DMS114 treated with DMSO at 0.1 percent for 48 hours (cell line): ENCODE measurements at regions not wholly inside any gene's neighbourhood (a gene's known extent, or its start where the extent isn't known, plus 50 kb on each side); places are given as distances from the start of the nearest gene placed in this dataset.

Source experiments
- DNase-seq: peaks from one replicate; lab custom pipeline; 2025; ENCODE audit not compliant: unreplicated experiment; lab: John Stamatoyannopoulos, UW

GRCh38 chr6:97790926-97791590 lies 508.0 kb upstream of the MMS22L start:
- DNase-seq: no peak

- DNase-seq: no peak
Measured at GRCh38 chr6:97805596-97805995, 522.6 kb upstream of the MMS22L start.

DNA sequence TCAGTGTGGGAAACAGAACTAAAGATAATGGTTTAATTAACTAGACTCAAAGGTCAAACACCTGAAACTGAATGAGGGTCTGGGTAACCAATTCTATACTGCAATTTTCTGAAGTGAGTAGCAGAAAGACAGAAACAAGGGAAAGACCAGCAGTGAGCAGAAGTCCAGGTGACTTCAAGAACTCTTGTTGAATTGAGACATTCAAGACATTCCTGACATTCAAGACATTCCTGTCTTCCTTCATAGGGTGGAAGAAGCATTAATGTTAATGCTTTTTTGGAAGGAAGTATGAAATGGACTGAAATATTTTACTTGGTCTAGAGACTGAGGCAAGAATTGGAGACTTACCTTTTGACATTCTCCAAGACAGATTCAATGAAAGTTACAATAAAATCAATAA lies 529.9 kb upstream of the MMS22L start:
- no peak for DNase-seq

DNA sequence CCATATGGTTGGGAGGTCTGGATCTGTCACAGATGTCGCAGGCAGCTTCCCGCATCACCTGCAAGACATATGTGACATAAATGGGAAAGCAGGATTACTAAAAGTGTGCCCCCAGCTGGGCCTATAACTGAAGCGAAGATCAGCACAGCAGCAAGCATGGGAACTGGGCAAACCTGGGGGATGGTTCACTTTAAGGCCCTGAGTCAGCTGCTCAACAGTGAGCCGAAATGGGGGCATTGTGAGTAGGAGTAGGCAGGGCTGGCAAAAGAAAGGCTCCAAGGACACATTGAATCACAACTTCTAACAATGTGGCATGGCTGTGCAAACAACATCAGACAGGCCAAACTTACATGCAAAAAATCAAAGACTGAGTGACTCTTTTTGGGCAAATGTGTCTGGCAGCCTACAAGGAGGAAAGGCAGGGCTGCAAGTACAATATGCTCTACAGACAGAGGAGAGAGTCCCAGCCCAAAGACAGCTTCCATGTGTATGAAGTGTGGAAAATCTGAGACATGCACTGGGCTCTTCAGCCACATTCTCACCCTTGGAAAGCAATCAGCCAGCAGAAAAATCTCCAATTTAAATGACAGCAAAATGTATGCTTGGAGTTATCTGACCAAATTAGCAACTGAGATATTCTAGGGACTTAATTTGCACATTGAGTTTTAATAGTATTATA lies 531.0 kb upstream of the MMS22L start:
- no peak for DNase-seq

DNA sequence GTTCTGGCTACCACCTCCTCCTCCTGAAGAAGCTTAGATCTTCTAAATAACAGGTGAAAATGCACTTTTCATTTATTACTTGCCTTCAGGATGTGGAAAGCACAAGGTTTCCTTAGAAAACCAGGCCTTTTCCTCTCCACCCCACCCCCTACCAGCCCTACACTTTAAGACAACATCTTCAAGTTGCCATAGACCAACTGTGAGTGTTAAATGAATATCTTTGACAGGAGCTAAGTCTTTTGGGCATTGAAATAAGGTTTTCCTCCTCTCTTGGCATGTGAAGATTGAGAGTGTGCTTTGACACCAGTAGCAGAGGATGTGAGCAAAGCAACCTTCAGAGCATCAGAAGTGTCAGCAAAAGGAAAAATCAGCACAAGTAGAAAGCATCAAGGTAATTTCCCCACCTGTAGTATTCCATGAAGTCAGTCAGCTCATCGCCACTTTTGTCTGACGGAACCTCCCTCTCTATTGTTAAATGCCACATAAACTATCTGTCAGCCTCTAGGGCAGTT lies 532.3 kb upstream of the MMS22L start:
- no peak for DNase-seq

DNA sequence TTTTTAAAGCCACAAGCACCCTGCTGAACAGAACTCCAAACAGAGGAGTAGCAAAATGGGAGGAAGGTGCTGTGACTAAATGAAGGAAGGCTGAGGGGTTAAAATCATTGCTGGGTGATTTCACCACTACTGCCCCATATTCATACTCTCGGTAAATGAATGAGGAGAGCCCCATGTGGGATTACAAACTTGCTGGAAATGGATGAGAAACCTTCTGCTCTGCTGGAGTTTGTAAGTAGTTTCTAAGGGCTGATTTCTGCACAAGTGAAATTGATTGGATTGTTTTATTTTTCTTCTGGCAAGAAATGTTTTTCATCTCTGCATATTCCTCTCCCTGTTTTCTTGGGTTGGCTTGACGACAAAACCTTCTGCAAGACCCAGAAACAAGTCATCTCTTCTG lies 533.5 kb upstream of the MMS22L start:
- no peak for DNase-seq

DNA sequence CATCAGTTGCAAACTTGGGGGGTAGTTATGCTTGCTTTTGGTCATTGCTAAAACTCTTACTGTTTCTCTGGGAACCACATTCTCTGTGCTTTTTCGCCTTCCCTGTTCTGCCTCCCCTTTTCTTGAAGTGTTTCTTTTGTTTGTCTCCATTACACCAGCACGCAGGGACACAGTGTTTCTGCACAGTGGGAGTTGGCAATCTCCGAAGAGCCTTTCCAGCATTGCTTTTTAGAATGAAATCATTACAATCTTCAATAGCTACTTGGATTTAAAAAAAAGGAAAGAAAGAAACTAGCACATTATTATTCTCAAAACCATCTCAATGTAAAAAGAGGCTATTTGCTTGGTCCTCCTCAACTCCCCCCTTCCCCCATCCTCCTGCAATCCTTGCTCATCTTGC lies 536.7 kb upstream of the MMS22L start:
- DNase-seq: no peak

DNA sequence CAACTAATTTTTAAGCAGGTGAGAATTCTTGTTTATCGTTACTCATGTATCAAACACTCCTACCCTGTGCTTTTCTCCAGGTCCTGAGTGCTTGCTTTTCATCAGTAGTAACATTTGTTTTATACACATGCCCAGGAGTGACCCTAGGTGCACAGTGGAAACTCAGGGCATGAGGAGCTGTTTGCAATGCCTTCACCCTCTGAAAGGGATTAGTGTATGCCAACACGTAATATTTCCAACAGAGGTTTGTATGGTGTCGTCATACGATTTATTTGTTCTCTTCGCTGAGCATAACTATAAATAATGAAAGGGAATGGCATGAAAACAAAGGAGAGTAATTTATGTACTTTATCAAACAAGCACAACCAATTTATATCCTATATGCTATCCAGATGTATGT lies 537.4 kb upstream of the MMS22L start:
- no peak for DNase-seq

- DNase-seq: no peak
Measured at GRCh38 chr6:97822632-97823031, 539.6 kb upstream of the MMS22L start.

- DNase-seq: no peak
Measured at GRCh38 chr6:97841763-97842162, 558.7 kb upstream of the MMS22L start.

DNA sequence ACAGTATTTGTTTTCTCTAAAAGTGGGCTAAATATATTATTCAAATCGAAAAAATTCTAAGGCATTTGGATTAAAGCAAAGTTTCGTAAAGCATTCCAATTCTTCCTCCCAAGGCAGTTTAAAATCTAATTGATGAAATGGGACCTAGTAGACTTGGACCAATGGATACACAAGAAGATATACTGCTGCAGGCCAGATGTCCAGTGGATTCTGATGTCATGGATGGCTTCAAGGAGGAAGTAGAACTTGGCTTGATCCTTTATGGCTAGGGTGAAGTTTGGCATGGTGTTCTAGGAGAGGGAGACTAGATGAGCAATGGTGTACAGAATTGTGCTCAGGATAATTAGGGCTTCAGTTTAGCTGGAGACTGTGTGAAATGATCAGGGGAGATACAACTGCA lies 559.5 kb upstream of the MMS22L start:
- no peak for DNase-seq

GRCh38 chr6:97849390-97849789 lies 566.4 kb upstream of the MMS22L start:
- no peak for DNase-seq

GRCh38 chr6:97850458-97851212 lies 567.6 kb upstream of the MMS22L start:
- no peak for DNase-seq

- DNase-seq: no peak
Measured at GRCh38 chr6:97863697-97864096, 580.7 kb upstream of the MMS22L start.

- DNase-seq: no peak
Measured at GRCh38 chr6:97864366-97864765, 581.4 kb upstream of the MMS22L start.

GRCh38 chr6:97864826-97865225 lies 581.8 kb upstream of the MMS22L start:
- no peak for DNase-seq

- no peak for DNase-seq
Measured at GRCh38 chr6:97865612-97866011, 582.6 kb upstream of the MMS22L start.

DNA sequence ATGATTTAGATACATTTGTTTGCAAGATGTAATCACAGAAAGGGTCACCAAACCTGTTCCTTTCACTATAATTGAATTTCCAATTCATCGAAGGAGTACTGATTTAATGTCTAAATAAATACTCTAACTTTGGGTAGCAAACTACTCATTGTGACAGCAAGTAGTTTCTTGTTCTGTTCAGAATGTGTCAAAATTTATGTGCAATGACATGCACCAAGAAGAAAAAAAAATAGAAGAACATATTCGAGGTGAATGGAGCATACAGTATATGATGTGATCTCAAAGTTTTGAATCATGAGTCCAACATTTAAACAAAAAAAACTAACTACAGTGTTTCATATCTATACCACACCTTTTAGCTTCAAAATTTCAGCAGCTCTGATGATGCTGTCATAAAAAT lies 583.6 kb upstream of the MMS22L start:
- no peak for DNase-seq

- DNase-seq: no peak
Measured at GRCh38 chr6:97867177-97867576, 584.2 kb upstream of the MMS22L start.

GRCh38 chr6:97870273-97870672 lies 587.3 kb upstream of the MMS22L start:
- DNase-seq: no peak

GRCh38 chr6:97876711-97877110 lies 593.7 kb upstream of the MMS22L start:
- no peak for DNase-seq

GRCh38 chr6:97882755-97883154 lies 599.7 kb upstream of the MMS22L start:
- DNase-seq: no peak
